ENCODE measurements at regions not wholly inside any gene's neighbourhood (a gene's known extent, or its start where the extent isn't known, plus 50 kb on each side); places are given as distances from the start of the nearest gene placed in this dataset.

DNA sequence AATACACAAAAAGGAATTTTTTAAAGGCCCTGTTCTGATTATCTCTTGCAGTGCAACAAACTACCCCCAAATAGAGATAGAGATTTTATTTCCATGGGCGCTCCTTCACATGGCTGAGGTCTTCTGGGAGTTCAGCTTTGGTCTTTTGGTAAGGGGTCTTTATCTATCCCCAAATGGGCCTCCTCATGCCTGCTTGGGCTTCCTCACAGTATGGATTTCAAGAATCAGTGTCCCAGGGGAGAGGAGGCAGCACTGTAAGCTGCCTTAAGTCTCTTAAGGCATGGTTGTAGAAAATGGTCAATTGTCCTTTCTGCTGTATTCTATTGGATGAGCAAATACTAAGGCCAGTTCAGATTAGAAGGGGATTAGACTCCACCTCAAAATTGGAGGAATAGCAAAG is 966.2 kb downstream of the TYW1 start:
- H3K4me3 ChIP-seq = no peak overlapping the region
- no peaks in the 10 kb centered on the region for H3K27me3 ChIP-seq
- ATAC-seq = no peak
- TF ChIP-seq, protein P1, sequence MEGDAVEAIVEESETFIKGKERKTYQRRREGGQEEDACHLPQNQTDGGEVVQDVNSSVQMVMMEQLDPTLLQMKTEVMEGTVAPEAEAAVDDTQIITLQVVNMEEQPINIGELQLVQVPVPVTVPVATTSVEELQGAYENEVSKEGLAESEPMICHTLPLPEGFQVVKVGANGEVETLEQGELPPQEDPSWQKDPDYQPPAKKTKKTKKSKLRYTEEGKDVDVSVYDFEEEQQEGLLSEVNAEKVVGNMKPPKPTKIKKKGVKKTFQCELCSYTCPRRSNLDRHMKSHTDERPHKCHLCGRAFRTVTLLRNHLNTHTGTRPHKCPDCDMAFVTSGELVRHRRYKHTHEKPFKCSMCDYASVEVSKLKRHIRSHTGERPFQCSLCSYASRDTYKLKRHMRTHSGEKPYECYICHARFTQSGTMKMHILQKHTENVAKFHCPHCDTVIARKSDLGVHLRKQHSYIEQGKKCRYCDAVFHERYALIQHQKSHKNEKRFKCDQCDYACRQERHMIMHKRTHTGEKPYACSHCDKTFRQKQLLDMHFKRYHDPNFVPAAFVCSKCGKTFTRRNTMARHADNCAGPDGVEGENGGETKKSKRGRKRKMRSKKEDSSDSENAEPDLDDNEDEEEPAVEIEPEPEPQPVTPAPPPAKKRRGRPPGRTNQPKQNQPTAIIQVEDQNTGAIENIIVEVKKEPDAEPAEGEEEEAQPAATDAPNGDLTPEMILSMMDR (IDR thresholded peaks at IDR 0.05) = no peak
- TF ChIP-seq POLR2AphosphoS5 (IDR thresholded peaks at IDR 0.05) = no peak
- TF ChIP-seq EP300 (IDR thresholded peaks at IDR 0.05) = no peak
- no peak for TF ChIP-seq POLR2A (IDR thresholded peaks at IDR 0.05)
- peaks cover 0 to 13% (median 0%) of the 10 kb centered on the region in 3 donors for H3K9me3 ChIP-seq
- H3K4me1 ChIP-seq = no peaks in the 10 kb centered on the region
- no CpG with 5 or more reads among the region's 1 CpG for whole genome bisulfite sequencing, 2 donors (ENCODE audit: low coverage in 1 of 2)
- no peak overlapping the region for H3K27ac ChIP-seq
- no peaks in the 10 kb centered on the region for H3K36me3 ChIP-seq

DNA sequence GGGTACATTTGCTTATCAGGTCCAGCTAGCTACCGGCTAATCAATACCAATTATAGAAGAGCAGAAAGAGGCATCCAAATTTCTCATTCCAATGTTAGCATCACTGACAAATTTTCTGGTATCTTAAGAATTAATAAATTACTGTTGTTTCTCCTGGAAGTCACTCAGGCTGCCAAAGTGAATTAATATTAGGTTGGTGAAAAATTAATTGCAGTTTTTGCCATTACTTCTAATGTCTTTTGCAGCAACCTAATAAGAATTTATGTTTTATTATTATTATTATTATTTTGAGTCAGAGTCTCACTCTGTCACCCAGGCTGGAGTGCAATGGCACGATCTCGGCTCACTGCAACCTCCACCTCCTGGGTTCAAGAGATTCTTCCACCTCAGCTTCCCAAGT is 979.9 kb downstream of the TYW1 start:
- H3K4me3 ChIP-seq = no peak overlapping the region
- no peak overlapping the region for H3K27ac ChIP-seq
- no peak for ATAC-seq
- TF ChIP-seq POLR2A (IDR thresholded peaks at IDR 0.05) (no peak), EP300 (IDR thresholded peaks at IDR 0.05) (no peak), POLR2AphosphoS5 (IDR thresholded peaks at IDR 0.05) (no peak)
- TF ChIP-seq, protein P1 (IDR thresholded peaks at IDR 0.05) = no peak
- WGBS, 2 donors (ENCODE audit: low coverage in 1 of 2) = 88 to 96% methylated on average over 1 to 3 of the region's 3 CpGs
- no peaks in the 10 kb centered on the region for H3K36me3 ChIP-seq
- no peaks in the 10 kb centered on the region for H3K4me1 ChIP-seq
- no peaks in the 10 kb centered on the region for H3K27me3 ChIP-seq
- H3K9me3 ChIP-seq = peaks cover 0 to 21% (median 0%) of the 10 kb centered on the region in 3 donors

- Histone ChIP-seq H3K4me1 (no peaks in the 10 kb centered on the region), H3K4me3 (no peak overlapping the region), H3K27ac (no peak overlapping the region), H3K27me3 (no peaks in the 10 kb centered on the region), H3K9me3 (peaks cover 0 to 29% (median 0%) of the 10 kb centered on the region in 3 donors), H3K36me3 (no peaks in the 10 kb centered on the region)
- TF ChIP-seq POLR2A (IDR thresholded peaks at IDR 0.05) = no peak
- TF ChIP-seq, protein P1 (IDR thresholded peaks at IDR 0.05) = no peak
- no peak for TF ChIP-seq EP300 (IDR thresholded peaks at IDR 0.05)
- WGBS, 2 donors (ENCODE audit: low coverage in 1 of 2) = 60 to 75% methylated on average over 1 of the region's 1 CpG
- ATAC-seq = no peak
These were observed 986.9 kb downstream of the TYW1 start for GRCh38 chr7:67983486-67983885.

DNA sequence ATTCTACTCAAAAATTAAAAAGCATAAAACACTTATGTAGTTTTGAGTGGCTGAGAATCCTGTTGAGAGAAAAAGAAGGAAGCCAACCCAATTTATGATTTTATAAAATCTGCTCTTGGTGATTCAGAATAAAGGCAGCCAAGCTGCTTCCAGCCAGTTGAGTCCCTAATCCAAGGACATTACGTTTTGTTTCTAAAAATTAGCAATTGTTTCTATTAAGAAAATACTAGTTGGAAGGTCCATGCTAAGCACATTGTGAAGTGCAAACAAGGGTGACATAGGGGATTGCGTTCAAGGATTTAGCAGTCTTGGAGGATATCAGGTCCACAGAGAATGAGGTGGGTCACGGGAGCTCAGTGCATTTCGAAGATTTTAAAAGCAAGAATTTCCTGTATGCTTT is 987.7 kb downstream of the TYW1 start:
- peak; percentile 41 for ATAC-seq
- no peaks in the 10 kb centered on the region for H3K4me1 ChIP-seq
- H3K27ac ChIP-seq = no peak overlapping the region
- peaks cover 0 to 24% (median 0%) of the 10 kb centered on the region in 3 donors for H3K9me3 ChIP-seq
- H3K27me3 ChIP-seq = no peaks in the 10 kb centered on the region
- WGBS, 2 donors (ENCODE audit: low coverage in 1 of 2) = 39 to 57% methylated on average over 4 of the region's 4 CpGs
- H3K4me3 ChIP-seq = no peak overlapping the region
- TF ChIP-seq, protein P1 (IDR thresholded peaks at IDR 0.05) = no peak
- TF ChIP-seq EP300 (IDR thresholded peaks at IDR 0.05) (no peak), POLR2AphosphoS5 (IDR thresholded peaks at IDR 0.05) (no peak), POLR2A (IDR thresholded peaks at IDR 0.05) (no peak)
- no peaks in the 10 kb centered on the region for H3K36me3 ChIP-seq

- 58 to 64% methylated on average over 4 of the region's 4 CpGs for WGBS, 2 donors (ENCODE audit: low coverage in 1 of 2)
- TF ChIP-seq POLR2AphosphoS5 (IDR thresholded peaks at IDR 0.05) = no peak
- no peak for ATAC-seq
- H3K4me3 ChIP-seq = no peak overlapping the region
- no peaks in the 10 kb centered on the region for H3K4me1 ChIP-seq
- no peaks in the 10 kb centered on the region for H3K9me3 ChIP-seq
- H3K36me3 ChIP-seq = no peaks in the 10 kb centered on the region
- H3K27ac ChIP-seq = no peak overlapping the region
- no peaks in the 10 kb centered on the region for H3K27me3 ChIP-seq
These were observed 992.5 kb downstream of the TYW1 start for GRCh38 chr7:67989142-67989541.

Data from gastroesophageal sphincter (tissue), 4 donors.